ENCODE measurements at regions not wholly inside any gene's neighbourhood (a gene's known extent, or its start where the extent isn't known, plus 50 kb on each side); places are given as distances from the start of the nearest gene placed in this dataset.

DNA sequence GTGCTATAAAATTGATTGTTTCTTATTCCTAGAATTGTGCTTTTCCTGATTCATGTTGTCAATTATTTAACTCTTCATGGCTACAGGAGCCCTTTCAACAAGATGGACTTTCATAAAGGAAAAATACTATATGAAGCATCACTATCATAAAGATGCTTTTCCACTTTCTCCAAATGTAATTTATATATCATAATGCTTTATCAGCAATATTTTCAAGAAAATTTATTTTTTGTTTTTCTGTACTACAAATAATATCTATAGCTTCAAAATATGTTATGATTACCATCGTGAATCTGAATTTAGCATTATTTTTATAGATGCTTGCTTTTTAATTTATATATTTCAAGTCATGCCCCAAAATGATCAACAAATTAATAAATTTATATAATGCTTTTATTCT is 873.5 kb upstream of the LRFN5 start:
- TF ChIP-seq, protein P1, sequence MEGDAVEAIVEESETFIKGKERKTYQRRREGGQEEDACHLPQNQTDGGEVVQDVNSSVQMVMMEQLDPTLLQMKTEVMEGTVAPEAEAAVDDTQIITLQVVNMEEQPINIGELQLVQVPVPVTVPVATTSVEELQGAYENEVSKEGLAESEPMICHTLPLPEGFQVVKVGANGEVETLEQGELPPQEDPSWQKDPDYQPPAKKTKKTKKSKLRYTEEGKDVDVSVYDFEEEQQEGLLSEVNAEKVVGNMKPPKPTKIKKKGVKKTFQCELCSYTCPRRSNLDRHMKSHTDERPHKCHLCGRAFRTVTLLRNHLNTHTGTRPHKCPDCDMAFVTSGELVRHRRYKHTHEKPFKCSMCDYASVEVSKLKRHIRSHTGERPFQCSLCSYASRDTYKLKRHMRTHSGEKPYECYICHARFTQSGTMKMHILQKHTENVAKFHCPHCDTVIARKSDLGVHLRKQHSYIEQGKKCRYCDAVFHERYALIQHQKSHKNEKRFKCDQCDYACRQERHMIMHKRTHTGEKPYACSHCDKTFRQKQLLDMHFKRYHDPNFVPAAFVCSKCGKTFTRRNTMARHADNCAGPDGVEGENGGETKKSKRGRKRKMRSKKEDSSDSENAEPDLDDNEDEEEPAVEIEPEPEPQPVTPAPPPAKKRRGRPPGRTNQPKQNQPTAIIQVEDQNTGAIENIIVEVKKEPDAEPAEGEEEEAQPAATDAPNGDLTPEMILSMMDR (IDR thresholded peaks at IDR 0.05; ENCODE audit: low read depth, low read length, missing input control): no peak
- no peak for TF ChIP-seq HNF4G (IDR thresholded peaks at IDR 0.05)
- TF ChIP-seq NR2F2 (IDR thresholded peaks at IDR 0.05): no peak
- no peak for TF ChIP-seq SP1 (IDR thresholded peaks at IDR 0.05)
- TF ChIP-seq FOXA2 (IDR thresholded peaks at IDR 0.05): no peak
- no peak for TF ChIP-seq YY1 (IDR thresholded peaks at IDR 0.05)
- no peak for TF ChIP-seq TAF1 (conservative IDR thresholded peaks at IDR 0.05)
- no peak for TF ChIP-seq RXRA (IDR thresholded peaks at IDR 0.05)
- TF ChIP-seq JUND (IDR thresholded peaks at IDR 0.05): no peak
